8988T (cell line): ENCODE measurements at regions not wholly inside any gene's neighbourhood (a gene's known extent, or its start where the extent isn't known, plus 50 kb on each side); places are given as distances from the start of the nearest gene placed in this dataset.
A peak's percentile ranks its signal among the peaks of the same experiment; 100 is the strongest.

Source experiments
- DNase-seq: peaks from one replicate; pipeline ENCODE4 v3.0.0; 2011

DNA sequence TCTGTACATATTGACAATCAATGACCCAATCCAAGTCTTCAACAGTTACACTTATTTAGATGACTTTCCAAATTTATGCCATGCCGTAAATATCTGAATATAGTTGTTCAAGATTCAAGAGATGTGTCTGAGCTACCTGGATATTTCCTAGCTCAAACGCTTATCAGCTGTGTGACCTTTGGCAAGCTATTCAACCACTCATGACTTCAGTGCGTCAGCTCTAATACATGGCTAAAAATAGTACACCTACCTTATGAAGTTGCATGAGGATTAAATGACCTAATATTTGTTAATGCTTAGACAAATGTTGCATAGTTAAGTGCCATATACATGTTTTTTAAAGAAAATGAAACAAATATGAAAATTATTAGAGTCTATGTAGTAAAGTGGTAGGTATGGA lies 704.1 kb downstream of the OLFM4 start:
- no peak for DNase-seq

DNA sequence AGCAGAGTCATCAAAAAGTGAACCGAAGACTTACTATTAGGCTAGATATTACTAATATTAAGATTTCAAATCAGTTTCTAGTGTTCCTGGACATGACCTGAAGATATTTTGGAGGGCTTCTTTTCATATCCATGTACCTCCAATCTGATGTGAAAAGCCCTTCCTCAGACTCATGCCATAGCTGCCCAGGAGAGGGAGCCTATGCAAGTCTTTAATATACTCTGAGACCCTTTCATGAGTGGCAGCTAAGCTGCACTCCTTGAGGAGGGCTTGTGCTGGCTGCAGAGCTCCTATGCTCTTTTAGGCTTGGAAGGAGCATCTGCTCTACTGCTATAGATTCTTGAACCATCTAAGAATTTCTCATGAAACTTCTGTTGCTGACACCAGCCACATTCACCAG lies 715.3 kb downstream of the OLFM4 start:
- DNase-seq = no peak

DNA sequence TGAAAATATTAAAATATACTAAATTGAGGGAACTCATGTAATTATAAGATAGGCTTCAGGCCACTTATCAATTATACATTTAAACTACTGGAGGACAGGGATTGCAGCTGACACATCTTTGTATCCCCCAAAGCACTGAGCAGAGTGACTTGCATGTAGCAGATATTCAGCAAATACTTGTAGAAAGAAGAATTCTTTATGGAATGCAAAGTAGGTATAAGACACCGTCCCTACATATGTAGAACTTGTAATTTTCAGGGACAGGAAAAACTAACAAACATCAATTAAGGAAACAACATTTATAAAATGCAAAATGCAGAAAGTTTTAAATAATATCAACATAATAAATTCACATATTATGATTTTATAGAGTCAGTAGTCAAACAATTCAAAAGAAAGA lies 719.2 kb downstream of the OLFM4 start:
- DNase-seq = no peak

DNA sequence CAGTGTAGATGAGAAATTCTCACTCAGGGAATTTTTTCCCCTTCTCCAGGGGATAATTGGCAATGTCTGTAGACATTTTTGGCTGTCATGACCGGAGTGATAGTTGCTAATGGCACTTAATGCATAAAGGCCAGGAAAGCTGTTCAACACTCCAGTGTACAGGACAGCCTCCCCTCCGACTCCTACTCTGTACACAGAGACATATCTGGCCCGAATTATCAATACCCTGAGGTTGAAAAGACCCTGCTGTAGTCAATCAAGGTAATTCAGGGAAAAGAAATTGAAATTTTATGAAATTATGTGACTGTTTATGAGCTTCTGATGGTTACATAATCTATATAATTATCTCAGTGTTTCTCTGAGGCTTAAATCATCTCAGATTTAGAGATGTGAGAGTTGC lies 720.7 kb downstream of the OLFM4 start:
- no peak for DNase-seq

DNA sequence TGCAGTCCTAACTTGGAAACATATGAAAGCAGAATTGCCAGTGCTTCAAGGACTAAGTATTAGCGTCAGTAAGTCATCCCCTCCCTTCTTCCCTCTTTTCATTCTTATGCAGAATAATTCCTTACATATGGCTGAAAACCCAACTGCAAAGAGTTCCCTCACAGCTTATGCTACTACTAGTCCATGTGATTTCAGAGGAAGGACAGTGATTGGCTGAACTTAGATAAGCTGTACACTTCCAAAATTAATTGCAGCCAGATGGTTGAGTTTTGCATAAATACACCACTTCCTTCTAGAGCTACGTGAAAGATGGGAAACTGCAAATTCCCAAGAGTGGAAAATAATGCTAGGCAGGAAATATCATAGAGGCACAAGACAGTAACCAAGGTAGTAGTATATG lies 730.4 kb downstream of the OLFM4 start:
- no peak for DNase-seq

DNA sequence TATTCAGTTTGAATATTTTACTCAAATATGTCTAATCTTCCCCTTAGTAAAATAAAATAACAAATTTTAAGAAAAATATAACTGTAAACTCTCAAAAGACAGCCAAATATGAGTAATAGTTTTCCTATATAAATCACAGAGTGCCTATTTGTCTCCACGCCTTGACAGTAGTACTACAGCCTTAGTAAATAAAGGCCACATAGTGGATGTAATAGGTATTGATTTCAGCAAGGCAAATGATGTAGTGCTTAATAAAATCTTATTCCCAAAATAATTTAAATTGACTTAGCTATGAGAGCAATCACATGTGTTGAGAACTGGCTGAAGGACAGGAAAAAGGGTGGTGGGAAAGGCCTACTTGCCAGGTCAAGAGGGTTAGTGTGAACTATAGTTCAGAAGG lies 747.2 kb downstream of the OLFM4 start:
- DNase-seq = no peak

DNA sequence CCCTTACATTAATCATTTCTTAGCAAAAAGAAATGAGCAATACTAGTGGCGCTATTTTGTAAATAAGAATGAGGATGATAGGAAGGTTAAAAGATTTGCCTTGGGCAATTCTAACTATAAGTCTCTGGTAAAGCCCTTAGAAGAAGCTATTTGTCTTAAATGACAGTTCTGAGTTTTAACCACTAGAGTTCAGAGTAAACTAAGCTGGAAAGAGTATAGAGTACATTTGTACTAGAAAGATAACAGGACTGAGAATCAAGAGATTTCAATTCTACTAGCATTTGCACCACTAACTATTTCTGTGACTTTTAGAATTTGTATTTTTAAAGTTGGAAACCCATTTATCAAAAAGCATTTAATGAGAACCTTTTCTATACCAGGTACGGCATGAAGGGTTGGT lies 750.3 kb downstream of the OLFM4 start:
- DNase-seq = no peak

DNA sequence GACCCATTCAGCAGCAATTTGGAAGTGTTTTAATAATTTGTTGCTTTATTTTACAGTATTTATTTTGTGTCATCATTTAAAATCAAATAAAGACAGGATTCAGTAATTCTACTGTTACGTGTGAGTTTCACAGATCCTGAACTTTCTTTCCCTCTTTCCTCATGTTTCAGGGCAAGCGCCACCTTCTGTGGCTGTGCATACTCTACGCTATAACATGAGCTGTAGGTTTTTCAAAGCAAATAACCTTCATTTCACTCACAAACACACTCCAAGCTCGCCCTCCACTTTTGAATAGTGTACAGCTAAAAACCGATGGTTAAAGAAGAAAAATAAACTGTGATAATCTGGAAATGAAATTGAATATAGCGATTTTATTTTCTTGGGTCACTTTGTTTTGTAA lies 753.3 kb downstream of the OLFM4 start:
- no peak for DNase-seq

DNA sequence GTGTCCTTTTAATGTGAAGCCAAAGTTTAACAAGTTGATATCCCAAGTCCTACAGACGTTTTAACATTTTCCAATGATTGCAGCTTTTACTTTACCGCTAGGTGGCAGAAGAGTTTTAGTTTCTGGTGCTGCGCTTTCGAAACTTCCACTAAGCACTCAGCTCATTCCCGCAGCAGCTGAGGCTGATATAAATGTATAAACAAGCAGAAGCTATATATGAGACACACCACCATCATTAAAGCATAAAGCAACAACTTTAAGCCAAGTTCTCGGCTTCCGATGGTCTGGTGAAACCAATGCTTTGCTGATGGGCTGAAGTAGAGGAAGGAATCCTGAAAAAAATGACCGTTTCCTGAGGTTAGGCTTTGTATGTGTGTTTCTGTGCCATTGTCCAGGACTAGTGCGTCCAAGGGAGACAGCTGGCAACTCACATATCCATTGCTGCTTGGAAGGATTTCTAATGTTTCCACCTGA lies 753.9 kb downstream of the OLFM4 start:
- peak; percentile 8 for DNase-seq

DNA sequence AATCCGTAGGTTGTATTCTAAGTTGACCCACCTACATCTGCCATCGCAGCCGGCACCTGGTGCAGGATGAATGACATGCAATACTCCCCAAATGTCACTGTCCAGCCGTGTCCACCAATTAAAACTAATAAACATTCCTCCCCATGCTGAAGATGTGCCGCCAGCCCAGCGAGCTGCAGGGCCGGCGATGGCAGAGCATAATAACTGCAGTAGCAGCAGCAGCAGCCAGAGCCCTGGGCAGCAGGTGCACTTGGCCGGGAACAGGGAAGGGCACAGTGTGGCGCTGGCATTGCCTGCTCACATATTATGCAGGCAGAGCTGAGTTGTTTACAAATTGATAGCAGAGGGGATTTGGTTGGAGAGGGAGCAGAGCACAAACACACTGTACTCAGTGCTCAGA lies 754.9 kb downstream of the OLFM4 start:
- no peak for DNase-seq

DNA sequence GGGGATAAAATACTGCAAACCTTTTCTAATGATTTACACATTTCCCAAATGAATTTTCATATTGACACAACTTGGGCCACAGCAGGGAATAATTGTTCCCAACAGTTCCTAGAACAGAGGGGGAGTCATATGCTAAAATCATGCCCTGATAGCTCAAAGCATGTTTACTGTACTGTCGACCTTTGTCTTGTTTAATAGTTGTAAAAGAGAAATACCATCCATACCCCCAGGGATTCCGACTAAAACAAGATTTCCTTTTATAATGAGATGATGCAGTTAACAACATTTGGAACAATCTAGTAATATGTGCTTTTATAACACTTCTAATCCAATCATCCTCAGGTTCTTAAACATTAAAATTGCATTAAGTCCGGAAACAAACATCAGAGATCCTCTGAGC lies 759.7 kb downstream of the OLFM4 start:
- no peak for DNase-seq

DNA sequence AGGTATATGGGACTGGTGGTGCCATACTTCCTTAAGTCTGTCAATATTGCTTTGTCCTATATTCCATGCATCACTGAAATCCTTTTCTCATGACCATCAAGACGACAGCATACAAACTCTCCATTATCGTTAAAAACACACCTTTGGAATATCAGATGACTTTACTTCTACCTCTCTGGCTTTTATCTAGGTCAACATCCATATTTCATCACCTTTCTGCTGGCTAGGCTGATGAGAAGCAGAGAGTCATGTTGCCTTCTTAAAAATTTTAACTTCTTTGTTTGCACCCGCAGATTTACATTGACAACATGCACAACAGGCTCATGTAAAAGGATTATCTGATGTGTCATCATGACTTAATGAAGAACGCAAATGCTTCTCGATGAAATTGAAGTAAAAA lies 771.4 kb downstream of the OLFM4 start:
- DNase-seq = no peak

DNA sequence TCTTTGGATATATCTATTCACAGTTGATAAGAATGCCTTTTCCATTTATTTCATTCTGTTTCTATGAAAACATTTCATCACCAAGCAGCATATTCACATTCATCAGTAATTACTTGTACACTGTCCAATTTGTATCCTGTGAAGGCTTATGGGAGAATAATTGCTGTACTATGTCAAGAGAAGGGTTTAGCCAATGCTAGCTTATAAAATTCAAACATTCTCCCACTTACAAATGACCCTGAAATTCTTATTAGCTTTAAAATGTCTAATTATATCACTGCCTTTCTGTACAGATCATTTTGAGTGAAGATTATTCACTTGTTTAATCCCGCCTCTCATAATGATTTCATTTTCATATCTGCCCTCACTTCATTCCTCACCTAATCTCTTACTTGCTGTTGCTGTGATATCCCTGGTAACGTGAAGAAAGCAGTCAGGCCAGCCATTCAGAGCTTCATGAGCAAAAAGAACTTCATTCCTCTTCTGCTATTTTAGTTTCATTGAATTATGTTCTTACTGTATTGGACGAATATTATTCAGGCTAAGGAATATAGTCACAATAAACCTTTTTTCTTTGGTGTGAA lies 778.7 kb downstream of the OLFM4 start:
- no peak for DNase-seq

DNA sequence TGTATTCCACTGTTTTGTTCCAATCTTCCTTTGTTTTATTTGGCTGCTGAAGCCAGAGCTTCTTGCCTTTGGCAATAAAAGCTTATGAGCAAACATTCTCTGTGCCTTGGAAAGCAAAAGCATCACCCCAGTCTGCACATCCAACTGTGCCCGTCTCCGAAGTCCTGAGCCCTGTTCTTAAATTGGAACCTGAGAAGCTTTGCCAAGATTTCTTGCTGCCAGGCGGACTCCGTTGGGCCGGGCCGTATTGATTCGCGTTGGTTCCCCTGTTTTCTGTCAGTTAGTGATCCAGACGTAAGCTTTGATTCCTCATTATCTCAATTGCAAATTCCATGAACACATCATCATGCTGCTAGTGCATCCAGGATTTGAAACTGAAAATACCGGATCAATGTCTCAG lies 793.0 kb downstream of the OLFM4 start:
- DNase-seq = no peak

DNA sequence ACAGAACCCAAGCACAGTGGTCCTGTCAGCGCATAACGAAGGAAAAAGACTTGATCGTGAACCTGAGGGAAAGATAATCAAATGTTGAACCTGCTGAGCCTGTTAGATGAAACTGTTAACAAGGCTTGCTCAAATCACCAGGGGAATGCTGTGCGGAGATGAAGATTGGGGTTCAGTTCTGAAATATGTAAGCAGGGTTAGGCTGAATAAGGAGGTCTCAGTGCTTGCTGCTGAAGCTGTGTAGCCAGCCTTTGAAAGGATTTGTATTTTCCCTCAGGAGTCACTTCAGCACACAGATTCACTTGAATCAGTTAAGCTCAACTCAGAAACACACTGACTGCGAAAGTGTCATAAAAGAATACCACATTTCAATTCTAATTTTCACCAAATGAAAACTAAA lies 793.5 kb downstream of the OLFM4 start:
- no peak for DNase-seq

DNA sequence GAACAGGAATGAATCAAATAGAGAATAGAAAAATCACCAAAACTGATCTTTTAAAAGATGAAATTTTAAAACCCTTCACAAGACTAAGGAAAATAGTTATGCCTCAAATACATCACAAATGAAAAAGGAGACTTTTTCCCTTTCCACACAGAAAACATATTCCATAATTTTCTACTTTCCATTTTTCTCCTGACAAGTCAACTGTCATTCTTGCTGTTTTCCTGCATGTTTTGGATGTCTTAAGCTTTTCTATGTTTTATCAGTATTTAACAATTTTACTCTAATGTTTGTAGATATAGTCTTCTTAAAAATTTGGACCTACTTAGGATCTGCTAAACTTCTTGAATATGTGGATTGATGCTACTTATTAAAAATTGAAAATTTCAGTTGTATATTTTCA lies 810.8 kb downstream of the OLFM4 start:
- no peak for DNase-seq

DNA sequence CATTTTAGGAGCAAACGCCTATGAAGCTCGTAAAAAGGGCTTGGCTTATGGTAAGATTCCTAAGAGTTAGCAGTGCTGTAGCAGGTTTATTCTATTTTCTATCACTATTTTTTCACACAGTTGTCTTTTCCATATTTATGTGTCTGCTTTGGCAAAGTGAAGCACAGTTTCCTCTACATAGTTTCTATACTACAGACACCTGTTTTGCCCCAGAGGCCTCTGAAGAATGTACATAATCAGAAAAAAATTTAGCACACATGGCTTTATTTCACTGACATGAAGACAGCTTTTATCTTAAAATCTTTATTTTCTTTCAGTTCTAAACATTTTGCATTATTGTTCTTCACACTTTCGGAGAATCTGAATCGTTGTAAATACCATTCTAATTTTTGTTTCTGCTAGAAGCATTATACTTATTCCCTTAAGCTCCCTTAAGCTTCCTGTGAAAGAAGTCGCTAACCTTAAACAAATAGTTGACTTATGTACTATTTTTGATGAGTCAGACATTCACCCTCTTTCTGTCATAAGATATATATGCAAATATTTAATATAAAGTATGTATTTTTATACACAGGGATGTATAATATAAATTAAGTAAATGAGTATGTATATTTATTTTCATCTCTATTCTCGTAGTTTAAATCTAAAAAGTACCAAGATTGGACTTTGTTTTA lies 816.0 kb downstream of the OLFM4 start:
- no peak for DNase-seq

DNA sequence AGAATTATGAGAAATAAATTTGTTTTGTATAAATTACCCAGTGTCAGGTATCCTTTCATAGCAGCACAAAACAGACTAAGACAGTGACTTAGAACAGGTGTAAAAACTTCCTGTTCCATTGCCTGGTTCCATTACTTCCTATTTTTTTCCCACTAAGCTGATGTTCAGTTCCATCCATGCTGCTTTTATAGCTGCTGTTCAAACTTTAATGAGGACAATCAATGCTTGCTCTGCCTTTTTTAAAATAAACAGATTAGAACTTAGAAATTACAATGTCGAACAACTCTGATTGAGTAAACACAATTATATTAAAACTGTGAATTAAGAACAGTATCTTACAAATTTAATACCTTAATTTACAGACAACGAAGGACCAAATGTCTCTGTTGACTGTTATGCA lies 818.9 kb downstream of the OLFM4 start:
- no peak for DNase-seq

DNA sequence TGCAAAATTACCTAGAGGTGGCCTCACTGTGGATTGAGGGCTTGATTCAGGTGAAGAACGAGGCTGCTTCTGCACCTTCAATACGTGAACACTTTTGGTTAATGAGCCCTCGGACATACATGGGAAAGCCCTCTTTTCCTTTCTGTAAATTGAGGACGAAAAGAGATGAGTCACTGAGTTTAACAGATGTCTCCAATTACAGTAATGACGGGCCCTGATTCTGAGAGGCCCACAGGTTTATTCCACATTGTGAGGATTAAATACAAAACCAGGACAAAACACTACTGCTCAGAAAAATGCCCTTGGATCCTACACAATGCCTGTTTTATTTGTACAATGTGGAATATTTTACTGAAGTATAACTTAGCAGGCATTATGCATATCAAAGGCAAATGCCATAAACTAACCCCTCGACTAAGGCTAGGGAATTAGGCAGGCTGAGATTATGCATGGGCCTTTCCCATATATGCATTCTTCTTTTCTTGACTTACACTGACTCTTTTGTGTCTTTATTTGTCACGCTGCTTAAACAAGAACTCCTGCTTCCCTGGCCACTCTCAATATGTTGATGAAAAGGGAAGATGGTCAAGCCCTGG lies 819.9 kb downstream of the OLFM4 start:
- no peak for DNase-seq

DNA sequence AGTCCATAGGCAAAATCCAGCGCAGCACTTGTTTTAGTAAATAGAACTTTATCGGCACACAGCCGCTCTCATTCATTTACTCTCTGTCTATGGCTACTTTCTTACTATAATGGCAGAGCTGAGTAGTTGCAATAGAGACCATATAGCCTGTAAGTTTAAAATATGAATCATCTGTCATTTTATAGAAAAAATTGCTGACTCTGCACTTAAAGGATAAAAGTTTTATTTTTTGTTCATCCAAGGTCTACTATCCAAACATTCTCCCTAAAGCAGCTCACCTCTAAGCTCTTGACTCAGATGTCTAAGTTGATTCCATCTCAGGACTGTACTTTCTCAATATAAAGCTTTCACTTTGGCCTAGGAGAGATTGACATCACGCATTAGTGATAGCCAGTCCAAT lies 825.7 kb downstream of the OLFM4 start:
- DNase-seq = no peak

DNA sequence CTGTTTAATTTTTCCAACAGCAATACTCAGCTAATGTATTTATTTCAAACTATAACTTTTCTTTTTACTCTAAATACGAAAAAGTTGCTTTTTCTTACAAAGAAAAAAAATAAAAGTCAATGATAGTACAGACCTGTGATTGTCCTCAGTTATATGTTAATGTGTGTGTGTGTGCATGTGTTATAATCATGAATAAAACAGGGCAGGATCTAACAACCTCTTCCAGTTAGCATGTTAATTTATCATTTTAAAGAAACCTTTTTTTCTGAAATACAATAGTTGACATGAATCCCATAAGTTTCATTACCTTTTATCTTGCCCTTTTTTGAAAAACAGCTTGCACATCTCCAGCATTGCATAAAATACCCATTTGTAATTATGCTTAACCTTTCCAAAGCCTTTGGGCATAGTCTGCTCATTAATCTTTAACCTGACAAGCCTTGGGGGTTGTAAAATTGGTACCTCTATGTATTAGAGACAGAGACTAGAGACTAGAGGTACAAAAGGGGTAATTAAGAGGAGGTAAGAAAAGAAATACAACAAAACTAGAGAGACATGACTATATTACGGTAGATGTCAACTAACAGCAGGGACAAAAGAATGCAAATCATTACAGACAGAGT lies 828.1 kb downstream of the OLFM4 start:
- no peak for DNase-seq

DNA sequence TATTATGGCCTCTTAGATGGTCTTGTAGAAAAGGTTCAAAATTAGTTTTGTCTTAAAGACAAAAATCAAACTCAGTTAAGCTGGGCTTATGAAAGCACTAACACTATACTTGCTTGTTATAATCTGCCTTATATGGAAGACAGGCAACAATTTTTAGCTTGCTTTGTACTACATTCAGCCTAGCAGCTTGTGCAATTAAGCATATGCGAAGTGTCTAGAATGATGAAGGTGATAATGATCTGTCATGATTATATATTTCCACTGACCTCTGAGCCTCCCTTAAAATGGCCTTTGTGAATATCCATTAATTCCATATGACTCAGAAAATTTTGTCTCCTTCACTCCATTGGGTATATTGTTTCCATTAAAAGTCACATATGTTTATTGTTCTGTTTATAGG lies 834.9 kb downstream of the OLFM4 start:
- DNase-seq = no peak

DNA sequence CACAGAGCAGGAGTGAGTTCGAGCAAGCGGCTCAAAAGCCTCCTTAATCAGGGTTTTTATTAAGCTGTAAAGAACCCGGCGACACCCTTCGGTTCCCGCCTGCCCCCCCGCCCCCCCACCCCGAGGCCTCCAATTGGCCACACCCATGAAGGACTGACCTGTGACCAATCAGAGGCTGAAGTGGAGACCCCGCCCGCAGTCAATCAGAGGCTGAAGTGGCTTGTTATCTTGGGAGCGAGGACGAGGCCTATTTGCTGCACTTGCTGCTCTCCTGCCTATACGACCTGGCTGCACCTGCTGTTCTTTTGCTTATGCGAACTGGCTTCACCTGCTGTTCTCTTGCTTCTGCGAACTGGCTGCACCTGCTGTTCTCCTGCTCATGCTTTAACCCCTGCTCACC lies 844.9 kb downstream of the OLFM4 start:
- DNase-seq = no peak

DNA sequence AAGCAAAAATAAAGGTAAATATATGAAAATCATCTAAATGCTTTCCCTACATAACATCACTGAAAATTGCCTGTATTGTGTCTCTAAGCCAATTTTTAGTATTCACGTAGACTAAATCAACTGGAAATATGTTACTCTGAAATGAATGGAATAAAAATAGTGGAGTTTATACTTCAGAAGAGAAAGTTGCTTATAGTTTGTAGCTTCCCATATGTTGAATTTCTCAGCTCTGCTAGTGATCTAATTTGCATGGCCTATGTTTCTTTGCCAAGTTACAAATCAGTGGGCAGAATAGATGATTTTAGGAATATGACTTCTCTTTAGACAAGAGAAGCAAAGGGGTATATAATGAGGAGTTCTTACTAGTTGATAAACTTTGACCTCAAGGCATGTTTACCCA lies 850.2 kb downstream of the OLFM4 start:
- DNase-seq = no peak
